Pancreas (tissue), 10 donors: ENCODE measurements at regions not wholly inside any gene's neighbourhood (a gene's known extent, or its start where the extent isn't known, plus 50 kb on each side); places are given as distances from the start of the nearest gene placed in this dataset.

ENCODE experiments used
- ATAC-seq, 4 donors: fragments of 200-7000 bp; cut with Tn5 transposase; one replicate each; pipeline versions ENCODE4 v1.8.0 to v1.9.1; 2020; ENCODE audit warnings: mild to moderate bottlenecking in 4 of 4, moderate library complexity in 4 of 4
- DNase-seq, 6 donors: peaks; one replicate each; pipeline ENCODE4 v3.0.0-alpha.2; 2020
- FAIRE-seq: peaks from 2 replicates; lab custom pipeline; 2012; peaks lifted over from hg19 to GRCh38; lab: Jason Lieb, UNC
- H3K27ac ChIP-seq, 4 donors: fragments of 200-600 bp; sonication (generic); 1 replicate in 3 of 4; 2 replicates in 1 of 4; pipeline versions ENCODE4 v1.5.0 to v1.8.0; 2020
- H3K27me3 ChIP-seq, 4 donors: fragments of 200-600 bp; one replicate each; pipeline ENCODE4 v1.8.0; 2021
- H3K36me3 ChIP-seq, 3 donors: fragments of 200-600 bp; sonication (generic) in 1 of 3; one replicate each; pipeline versions ENCODE4 v1.5.0 to v1.8.0; 2020 to 2021
- H3K4me1 ChIP-seq, 3 donors: fragments of 200-600 bp; one replicate each; pipeline ENCODE4 v1.8.0; 2021
- H3K4me3 ChIP-seq, 4 donors: fragments of 200-600 bp; sonication (generic) in 2 of 4; one replicate each; pipeline versions ENCODE4 v1.5.0 to v1.8.0; 2020 to 2021
- H3K9me3 ChIP-seq, 4 donors: fragments of 200-600 bp; one replicate each; pipeline ENCODE4 v1.8.0; 2021
- CTCF ChIP-seq, 4 donors: fragments of 200-600 bp; sonication (generic) in 3 of 4; IDR thresholded peaks; one replicate each; pipeline versions ENCODE4 v1.5.0 to v1.8.0; 2021; ENCODE audit warnings: antibody characterized with exemption in 4 of 4
- WGBS, 2 donors: extraction: QIAGEN DNeasy Blood & Tissue Kit; methylation state at CpG; one replicate each; pipeline ENCODE4 v1.1.7; 2013; 5-methylcytosine and 5-hydroxymethylcytosine counted together
- intact Hi-C, 3 donors: fragments of 100-400 bp; cut with DNase I; formaldehyde crosslinking; loops; one replicate each; pipeline versions ENCODE4 v1.11.1 to v1.14.2; 2022
- donor health status: healthy with polysubstance abuse.
- donor health status: DM: no; HTN: no; CAD: no; lungs with moderate emphysema.
- donor health status: DM: no; HTN: no; CAD: no.
- donor health status: control.
- donor health status: control.
- donor health status: Bipolar disorder and iron deficiency.
- donor health status: DM: yes; HTN: yes; CAD: no.
- donor health status: DM: no; HTN: no; CAD: no.
- donor health status: DM: no; HTN: no; CAD: no.
- donor health status: DM: yes; HTN: yes; CAD: no.

GRCh38 chr17:36818134-36818825 lies 119.0 kb upstream of the LHX1 start:
- peak in 3 of 4 donors; percentile 40 to 74 (median 44) for ATAC-seq
- Histone ChIP-seq H3K27ac (peak overlapping the region in 1 of 4 donors; percentile 16), H3K36me3 (no peaks in the 10 kb centered on the region), H3K27me3 (no peaks in the 10 kb centered on the region), H3K4me1 (no peaks in the 10 kb centered on the region), H3K9me3 (no peaks in the 10 kb centered on the region), H3K4me3 (no peak overlapping the region)
- 30 to 36% methylated on average over 9 of the region's 9 CpGs for WGBS, 2 donors
- intact Hi-C loops, result no loop called here
- peak in 2 of 6 donors; percentile 16 to 34 for DNase-seq
- no peak for FAIRE-seq
- no peak for TF ChIP-seq CTCF (IDR thresholded peaks at IDR 0.05)

- Histone ChIP-seq H3K36me3 (no peaks in the 10 kb centered on the region), H3K9me3 (no peaks in the 10 kb centered on the region), H3K27me3 (no peaks in the 10 kb centered on the region), H3K27ac (no peak overlapping the region), H3K4me3 (no peak overlapping the region), H3K4me1 (no peaks in the 10 kb centered on the region)
- DNase-seq (no peak), ATAC-seq (no peak), FAIRE-seq (no peak)
- no peak for TF ChIP-seq CTCF (IDR thresholded peaks at IDR 0.05)
- intact Hi-C loops, result no loop called here
- WGBS, 2 donors, result 56 to 63% methylated on average over 12 of the region's 12 CpGs
These were observed 113.2 kb upstream of the LHX1 start for GRCh38 chr17:36823850-36824677.

GRCh38 chr17:36824678-36825101 lies 112.6 kb upstream of the LHX1 start:
- intact Hi-C loops, result no loop called here
- DNase-seq (no peak), ATAC-seq (no peak), FAIRE-seq (no peak)
- H3K4me3 ChIP-seq, result no peak overlapping the region
- H3K27ac ChIP-seq, result no peak overlapping the region
- no peaks in the 10 kb centered on the region for H3K9me3 ChIP-seq
- H3K4me1 ChIP-seq, result no peaks in the 10 kb centered on the region
- no peaks in the 10 kb centered on the region for H3K36me3 ChIP-seq
- no peak for TF ChIP-seq CTCF (IDR thresholded peaks at IDR 0.05)
- no peaks in the 10 kb centered on the region for H3K27me3 ChIP-seq
- WGBS, 2 donors, result 70 to 85% methylated on average over 5 of the region's 5 CpGs

GRCh38 chr17:36825113-36825512 lies 112.2 kb upstream of the LHX1 start:
- Histone ChIP-seq H3K4me3 (no peak overlapping the region), H3K27ac (no peak overlapping the region), H3K4me1 (no peaks in the 10 kb centered on the region), H3K9me3 (no peaks in the 10 kb centered on the region), H3K36me3 (no peaks in the 10 kb centered on the region), H3K27me3 (no peaks in the 10 kb centered on the region)
- WGBS, 2 donors, result 91 to 96% methylated on average over 2 of the region's 2 CpGs
- FAIRE-seq (no peak), DNase-seq (no peak), ATAC-seq (no peak)
- intact Hi-C loops, result no loop called here
- no peak for TF ChIP-seq CTCF (IDR thresholded peaks at IDR 0.05)

- DNase-seq, result no peak
- WGBS, 2 donors, result 46 to 61% methylated on average over 8 of the region's 8 CpGs
- Histone ChIP-seq H3K4me3 (no peak overlapping the region), H3K27me3 (no peaks in the 10 kb centered on the region), H3K36me3 (no peaks in the 10 kb centered on the region), H3K4me1 (no peaks in the 10 kb centered on the region), H3K9me3 (no peaks in the 10 kb centered on the region), H3K27ac (no peak overlapping the region)
- TF ChIP-seq CTCF (IDR thresholded peaks at IDR 0.05), result no peak
- ATAC-seq, result no peak
- intact Hi-C loops, result no loop called here
- FAIRE-seq, result no peak
These were observed 111.8 kb upstream of the LHX1 start for GRCh38 chr17:36825521-36825920.
